ENCODE measurements at regions not wholly inside any gene's neighbourhood (a gene's known extent, or its start where the extent isn't known, plus 50 kb on each side); places are given as distances from the start of the nearest gene placed in this dataset.
"Not testable (repeated sequence)": the region's sequence is repeated elsewhere in the genome, so short reads cannot be mapped to it uniquely, and the experiment has no call there.

DNA sequence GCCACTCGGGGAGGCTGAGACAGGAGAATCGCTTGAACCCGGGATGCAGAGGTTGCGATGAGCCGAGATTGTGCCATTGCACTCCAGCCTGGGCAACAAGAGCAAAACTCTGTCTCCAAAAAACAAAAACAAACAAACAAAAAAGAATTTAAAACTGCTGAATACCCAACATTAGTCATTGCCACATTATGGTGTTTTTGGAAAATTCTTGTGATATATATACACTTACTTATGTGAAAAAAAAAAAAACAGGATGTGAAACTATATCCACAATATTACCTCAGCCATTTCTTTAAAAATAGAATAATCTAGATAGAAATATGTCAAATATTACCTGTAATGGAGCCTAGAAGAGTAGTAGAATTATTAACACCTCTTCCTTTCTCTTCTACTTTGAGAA, 288.3 kb upstream of the FN1 start:
- no peak overlapping the region for H3K4me3 ChIP-seq (ENCODE audit: low read depth, low read length)
- DNase-seq (ENCODE audit: low read depth): no peak
- TF ChIP-seq, protein P1, sequence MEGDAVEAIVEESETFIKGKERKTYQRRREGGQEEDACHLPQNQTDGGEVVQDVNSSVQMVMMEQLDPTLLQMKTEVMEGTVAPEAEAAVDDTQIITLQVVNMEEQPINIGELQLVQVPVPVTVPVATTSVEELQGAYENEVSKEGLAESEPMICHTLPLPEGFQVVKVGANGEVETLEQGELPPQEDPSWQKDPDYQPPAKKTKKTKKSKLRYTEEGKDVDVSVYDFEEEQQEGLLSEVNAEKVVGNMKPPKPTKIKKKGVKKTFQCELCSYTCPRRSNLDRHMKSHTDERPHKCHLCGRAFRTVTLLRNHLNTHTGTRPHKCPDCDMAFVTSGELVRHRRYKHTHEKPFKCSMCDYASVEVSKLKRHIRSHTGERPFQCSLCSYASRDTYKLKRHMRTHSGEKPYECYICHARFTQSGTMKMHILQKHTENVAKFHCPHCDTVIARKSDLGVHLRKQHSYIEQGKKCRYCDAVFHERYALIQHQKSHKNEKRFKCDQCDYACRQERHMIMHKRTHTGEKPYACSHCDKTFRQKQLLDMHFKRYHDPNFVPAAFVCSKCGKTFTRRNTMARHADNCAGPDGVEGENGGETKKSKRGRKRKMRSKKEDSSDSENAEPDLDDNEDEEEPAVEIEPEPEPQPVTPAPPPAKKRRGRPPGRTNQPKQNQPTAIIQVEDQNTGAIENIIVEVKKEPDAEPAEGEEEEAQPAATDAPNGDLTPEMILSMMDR (IDR thresholded peaks at IDR 0.05; ENCODE audit: control insufficient read depth, extremely low read depth, insufficient read depth): no peak

DNA sequence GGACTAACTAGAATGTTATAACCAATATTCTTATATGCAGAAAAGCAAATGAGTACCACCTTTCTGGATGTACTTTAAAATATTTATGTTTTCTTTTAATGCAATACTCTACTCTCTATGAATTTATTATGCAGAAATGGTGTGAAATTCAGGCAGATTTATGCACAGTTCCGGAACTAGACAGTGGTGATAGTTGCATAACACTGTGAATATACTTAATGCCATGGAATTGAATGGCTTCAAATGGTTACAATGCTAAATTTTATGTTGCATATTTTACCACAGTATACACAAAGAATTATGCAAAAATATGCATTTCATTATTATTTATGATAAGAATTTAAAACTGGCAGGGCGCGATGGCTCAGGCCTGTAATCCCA, 287.8 kb upstream of the FN1 start:
- TF ChIP-seq, protein P1 (IDR thresholded peaks at IDR 0.05; ENCODE audit: control insufficient read depth, extremely low read depth, insufficient read depth): no peak
- no peak overlapping the region for H3K4me3 ChIP-seq (ENCODE audit: low read depth, low read length)
- no peak for DNase-seq (ENCODE audit: low read depth)

DNA sequence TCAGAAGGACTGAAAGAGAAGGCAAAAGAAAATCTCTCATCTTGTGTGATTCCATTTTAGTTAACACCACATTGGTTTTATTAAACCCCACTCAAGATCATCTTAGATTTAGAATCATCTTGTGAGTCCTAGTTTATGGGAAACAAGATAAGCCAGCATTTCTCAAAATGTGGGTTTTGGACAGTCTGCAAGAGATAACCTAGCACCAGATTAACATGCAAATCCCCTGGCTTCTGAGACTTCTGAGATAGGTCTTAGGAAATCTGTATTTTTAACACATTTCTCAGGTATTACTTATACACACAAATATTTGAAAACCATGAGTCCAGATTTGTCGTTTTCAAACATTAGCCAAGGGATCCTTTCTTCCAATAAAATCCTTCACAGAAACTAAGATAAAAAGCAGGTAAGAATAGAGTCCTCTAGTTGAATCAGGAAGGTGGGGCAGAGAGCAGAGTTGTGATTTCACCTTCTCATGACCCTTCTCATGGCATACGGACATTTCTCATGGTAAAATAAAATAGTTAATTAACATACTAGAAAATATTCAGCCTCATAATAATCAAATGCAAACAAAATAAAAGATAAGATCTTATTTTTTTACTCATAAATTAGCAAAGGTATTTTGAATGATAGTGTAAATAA, 287.2 kb upstream of the FN1 start:
- H3K4me3 ChIP-seq (ENCODE audit: low read depth, low read length): no peak overlapping the region
- TF ChIP-seq, protein P1 (IDR thresholded peaks at IDR 0.05; ENCODE audit: control insufficient read depth, extremely low read depth, insufficient read depth): no peak
- DNase-seq (ENCODE audit: low read depth): no peak

DNA sequence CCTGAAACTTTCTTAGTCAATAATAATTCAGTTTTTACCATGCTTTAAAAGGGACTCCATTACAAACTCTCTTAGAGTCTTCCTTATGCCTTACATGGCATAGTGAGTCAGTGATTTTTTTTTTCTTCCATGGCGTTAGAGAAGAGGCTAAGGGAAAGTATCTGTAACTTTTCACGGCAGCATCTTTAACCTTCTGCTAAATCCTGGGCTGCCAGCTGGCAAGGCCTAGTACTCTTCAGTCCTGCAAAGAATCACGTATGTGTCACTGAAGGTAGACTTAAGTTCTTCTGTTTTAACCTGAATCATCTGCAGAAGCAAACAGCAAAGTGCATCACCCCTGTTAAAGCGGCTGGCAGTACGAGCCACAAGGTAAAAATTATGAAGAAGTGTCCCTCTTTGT, 286.3 kb upstream of the FN1 start:
- H3K4me3 ChIP-seq (ENCODE audit: low read depth, low read length): no peak overlapping the region
- TF ChIP-seq, protein P1 (IDR thresholded peaks at IDR 0.05; ENCODE audit: control insufficient read depth, extremely low read depth, insufficient read depth): no peak
- no peak for DNase-seq (ENCODE audit: low read depth)

DNA sequence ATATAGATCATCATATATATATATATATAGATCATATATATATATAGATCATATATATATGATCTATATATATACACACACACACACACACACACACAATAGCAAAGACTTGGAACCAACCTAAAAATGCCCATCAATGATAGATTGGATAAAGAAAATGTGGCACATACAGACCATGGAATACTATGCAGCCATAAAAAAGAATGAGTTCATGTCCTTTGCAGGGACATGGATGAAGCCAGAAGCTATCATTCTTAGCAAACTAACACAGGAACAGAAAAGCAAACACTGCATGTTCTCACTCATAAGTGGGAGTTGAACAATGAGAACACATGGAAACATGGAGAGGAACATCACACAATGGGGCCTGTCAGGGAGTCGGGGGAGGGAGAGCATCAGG, 285.6 kb upstream of the FN1 start:
- H3K4me3 ChIP-seq (ENCODE audit: low read depth, low read length); DNase-seq (ENCODE audit: low read depth): not testable (repeated sequence)

DNA sequence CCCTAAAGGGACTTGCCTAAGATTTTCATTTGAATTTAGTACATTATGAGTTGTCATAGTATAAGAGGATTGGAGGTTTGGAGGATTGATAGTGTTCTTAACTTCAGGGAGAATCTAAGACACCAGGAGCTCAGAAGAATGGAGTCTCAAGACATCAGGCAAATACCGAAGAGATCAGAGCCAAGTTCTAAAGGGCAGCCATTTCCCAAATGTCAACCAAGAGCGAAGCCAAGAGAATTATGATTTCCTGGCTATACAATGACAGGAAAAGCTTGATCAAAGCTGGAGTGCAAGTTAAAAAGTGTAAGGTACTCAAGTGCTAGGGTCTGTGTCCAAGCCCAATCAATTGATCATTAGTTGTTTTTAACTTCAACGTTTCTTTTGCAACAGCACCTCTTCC, 283.0 kb upstream of the FN1 start:
- TF ChIP-seq, protein P1 (IDR thresholded peaks at IDR 0.05; ENCODE audit: control insufficient read depth, extremely low read depth, insufficient read depth): no peak
- DNase-seq (ENCODE audit: low read depth): no peak
- H3K4me3 ChIP-seq (ENCODE audit: low read depth, low read length): no peak overlapping the region

DNA sequence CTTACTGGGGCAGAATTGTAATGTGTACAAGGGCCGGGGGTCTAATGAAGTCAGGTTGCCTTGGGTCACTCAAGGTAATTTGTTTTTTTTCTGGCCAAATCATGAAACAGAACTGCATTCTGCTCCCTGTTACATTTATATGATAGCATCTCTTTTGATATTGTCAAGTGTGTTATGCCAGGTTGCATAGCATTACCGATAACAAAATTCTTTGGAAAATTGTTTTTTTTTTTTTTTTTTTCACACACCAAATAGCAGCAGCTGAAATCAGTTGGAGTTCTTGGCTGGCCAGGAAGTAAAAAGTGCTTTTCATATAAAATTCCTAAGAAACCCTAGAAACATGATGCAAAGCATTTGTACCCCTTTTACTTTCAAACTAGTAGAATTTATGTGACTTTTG, 282.6 kb upstream of the FN1 start:
- DNase-seq (ENCODE audit: low read depth): no peak
- no peak overlapping the region for H3K4me3 ChIP-seq (ENCODE audit: low read depth, low read length)
- TF ChIP-seq, protein P1 (IDR thresholded peaks at IDR 0.05; ENCODE audit: control insufficient read depth, extremely low read depth, insufficient read depth): no peak
